Keratinocyte (primary cell): ENCODE measurements at regions not wholly inside any gene's neighbourhood (a gene's known extent, or its start where the extent isn't known, plus 50 kb on each side); places are given as distances from the start of the nearest gene placed in this dataset.

Source experiments
- DNase-seq: peaks from one replicate; pipeline ENCODE4 v3.0.0-alpha.2; 2011; ENCODE audit warnings: low read depth, missing footprints, low spot score
- FAIRE-seq: peaks from 2 replicates; lab custom pipeline; 2011; peaks lifted over from hg19 to GRCh38; lab: Jason Lieb, UNC
- H2AFZ ChIP-seq: 2 replicates; pipeline ENCODE4 v1.6.0; 2012; ENCODE audit warnings: low read length, control low read depth, inconsistent platforms; ENCODE audit not compliant: control insufficient read depth
- H3K27ac ChIP-seq: 2 replicates; pipeline ENCODE4 v1.5.1; 2011; ENCODE audit warnings: low read length; ENCODE audit not compliant: control insufficient read depth, insufficient read depth
- H3K27me3 ChIP-seq: 3 replicates; pipeline ENCODE4 v1.6.0; 2011; ENCODE audit warnings: low read length; ENCODE audit not compliant: control insufficient read depth, insufficient read depth; ENCODE audit errors: extremely low read depth
- H3K36me3 ChIP-seq, 2 experiments: 2 replicates in 1 of 2; 3 replicates in 1 of 2; pipeline ENCODE4 v1.5.1; 2011; ENCODE audit warnings: low read length in 2 of 2, mild to moderate bottlenecking in 1 of 2; ENCODE audit not compliant: control insufficient read depth in 2 of 2, insufficient read depth in 2 of 2; ENCODE audit errors: extremely low read depth in 1 of 2
- H3K4me1 ChIP-seq: 3 replicates; pipeline ENCODE4 v1.5.1; 2011; ENCODE audit warnings: low read length; ENCODE audit not compliant: control insufficient read depth, insufficient read depth; ENCODE audit errors: extremely low read depth
- H3K4me2 ChIP-seq: 3 replicates; pipeline ENCODE4 v1.6.0; 2011; ENCODE audit warnings: low read depth, low read length; ENCODE audit not compliant: control insufficient read depth, insufficient read depth; ENCODE audit errors: extremely low read depth
- H3K4me3 ChIP-seq, 3 experiments: fragments of 200-600 bp in 1 of 3; sonication (generic) in 1 of 3; 2 replicates in 2 of 3; 3 replicates in 1 of 3; pipeline ENCODE4 v1.5.1; 2011 to 2016; ENCODE audit warnings: low read length in 3 of 3, mild to moderate bottlenecking in 3 of 3, control low read depth in 2 of 3, inconsistent platforms in 1 of 3, low read depth in 1 of 3, mixed read lengths in 1 of 3, mixed run types in 1 of 3, moderate library complexity in 1 of 3; ENCODE audit not compliant: control insufficient read depth in 2 of 3, insufficient read depth in 2 of 3; ENCODE audit errors: extremely low read depth in 1 of 3
- H3K79me2 ChIP-seq: 2 replicates; pipeline ENCODE4 v1.6.0; 2012; ENCODE audit warnings: low read length; ENCODE audit not compliant: control insufficient read depth, insufficient read depth
- H3K9ac ChIP-seq: 3 replicates; pipeline ENCODE4 v1.6.0; 2011; ENCODE audit warnings: low read length; ENCODE audit not compliant: control insufficient read depth, insufficient read depth; ENCODE audit errors: extremely low read depth
- H3K9me1 ChIP-seq: 3 replicates; pipeline ENCODE4 v1.6.0; 2011; ENCODE audit warnings: low read length; ENCODE audit not compliant: control insufficient read depth, insufficient read depth; ENCODE audit errors: extremely low read depth
- H3K9me3 ChIP-seq: 2 replicates; pipeline ENCODE4 v1.5.1; 2012; ENCODE audit warnings: low read depth, low read length; ENCODE audit not compliant: control insufficient read depth
- H4K20me1 ChIP-seq: 3 replicates; pipeline ENCODE4 v1.6.0; 2011; ENCODE audit warnings: low read length; ENCODE audit not compliant: control insufficient read depth, insufficient read depth; ENCODE audit errors: extremely low read depth
- EZH2 ChIP-seq: IDR thresholded peaks from one replicate; pipeline ENCODE4 v1.6.1; 2012; ENCODE audit warnings: inconsistent platforms, mild to moderate bottlenecking, low read length, moderate library complexity
- dilution Hi-C: fragments of 300-500 bp; cut with MboI; formaldehyde crosslinking; loops from one replicate; pipeline ENCODE4 v1.7.0; 2020; ENCODE audit warnings: low sequenced_read_pairs; ENCODE audit not compliant: extremely low pct_ligation_motif_present
- TF ChIP-seq, protein P1 (sequence below), 3 experiments: IDR thresholded peaks in 1 of 3; conservative IDR thresholded peaks in 1 of 3; optimal IDR thresholded peaks in 1 of 3; 2 replicates in 2 of 3; 3 replicates in 1 of 3; pipeline versions ENCODE3 to v1.5.1; 2011; ENCODE audit warnings: low read length in 3 of 3, mild to moderate bottlenecking in 3 of 3, moderate library complexity in 2 of 3, control low read depth in 1 of 3, inconsistent platforms in 1 of 3; ENCODE audit not compliant: insufficient read depth in 2 of 3; ENCODE audit errors: extremely low read depth in 1 of 3

DNA sequence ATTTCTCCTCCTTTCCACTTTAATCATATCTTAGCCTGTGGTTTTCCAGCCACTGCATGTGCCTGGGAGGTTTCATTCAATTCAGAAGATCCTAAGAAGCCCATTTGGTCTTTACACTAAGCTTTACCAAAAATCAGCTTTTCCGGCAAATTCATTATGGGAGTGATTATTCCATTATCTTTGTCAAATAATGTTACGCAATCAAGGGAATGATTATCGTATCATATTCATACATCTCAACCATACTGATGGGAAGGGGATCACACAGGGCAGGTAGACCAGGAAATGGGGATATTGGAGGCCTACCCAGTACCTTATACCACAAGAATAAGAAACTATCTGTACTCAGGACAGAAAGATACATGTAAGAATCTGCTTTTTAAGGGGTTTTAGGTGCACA is 440.5 kb downstream of the GPATCH2 start:
- H3K9ac ChIP-seq: no peak overlapping the region
- H3K9me1 ChIP-seq: no peaks in the 10 kb centered on the region
- no peak overlapping the region for H2AFZ ChIP-seq
- no peak overlapping the region for H3K27ac ChIP-seq
- no peak for DNase-seq
- no peaks in the 10 kb centered on the region for H3K27me3 ChIP-seq
- dilution Hi-C loops: no loop called here
- no peaks in the 10 kb centered on the region for H3K79me2 ChIP-seq
- H4K20me1 ChIP-seq: no peaks in the 10 kb centered on the region
- H3K4me3 ChIP-seq: no peak overlapping the region
- TF ChIP-seq EZH2: no peak
- TF ChIP-seq, protein P1, sequence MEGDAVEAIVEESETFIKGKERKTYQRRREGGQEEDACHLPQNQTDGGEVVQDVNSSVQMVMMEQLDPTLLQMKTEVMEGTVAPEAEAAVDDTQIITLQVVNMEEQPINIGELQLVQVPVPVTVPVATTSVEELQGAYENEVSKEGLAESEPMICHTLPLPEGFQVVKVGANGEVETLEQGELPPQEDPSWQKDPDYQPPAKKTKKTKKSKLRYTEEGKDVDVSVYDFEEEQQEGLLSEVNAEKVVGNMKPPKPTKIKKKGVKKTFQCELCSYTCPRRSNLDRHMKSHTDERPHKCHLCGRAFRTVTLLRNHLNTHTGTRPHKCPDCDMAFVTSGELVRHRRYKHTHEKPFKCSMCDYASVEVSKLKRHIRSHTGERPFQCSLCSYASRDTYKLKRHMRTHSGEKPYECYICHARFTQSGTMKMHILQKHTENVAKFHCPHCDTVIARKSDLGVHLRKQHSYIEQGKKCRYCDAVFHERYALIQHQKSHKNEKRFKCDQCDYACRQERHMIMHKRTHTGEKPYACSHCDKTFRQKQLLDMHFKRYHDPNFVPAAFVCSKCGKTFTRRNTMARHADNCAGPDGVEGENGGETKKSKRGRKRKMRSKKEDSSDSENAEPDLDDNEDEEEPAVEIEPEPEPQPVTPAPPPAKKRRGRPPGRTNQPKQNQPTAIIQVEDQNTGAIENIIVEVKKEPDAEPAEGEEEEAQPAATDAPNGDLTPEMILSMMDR (optimal IDR thresholded peaks at IDR 0.05 in 1 of 3, IDR thresholded peaks at IDR 0.05 in 1 of 3, conservative IDR thresholded peaks at IDR 0.05 in 1 of 3; ENCODE audit: extremely low read depth in 1 of 3, insufficient read depth in 2 of 3, low read length in 3 of 3): no peak
- no peak for FAIRE-seq
- H3K4me1 ChIP-seq: no peaks in the 10 kb centered on the region
- peaks cover 2% of the 10 kb centered on the region for H3K9me3 ChIP-seq
- no peak overlapping the region for H3K4me2 ChIP-seq
- no peaks in the 10 kb centered on the region for H3K36me3 ChIP-seq

DNA sequence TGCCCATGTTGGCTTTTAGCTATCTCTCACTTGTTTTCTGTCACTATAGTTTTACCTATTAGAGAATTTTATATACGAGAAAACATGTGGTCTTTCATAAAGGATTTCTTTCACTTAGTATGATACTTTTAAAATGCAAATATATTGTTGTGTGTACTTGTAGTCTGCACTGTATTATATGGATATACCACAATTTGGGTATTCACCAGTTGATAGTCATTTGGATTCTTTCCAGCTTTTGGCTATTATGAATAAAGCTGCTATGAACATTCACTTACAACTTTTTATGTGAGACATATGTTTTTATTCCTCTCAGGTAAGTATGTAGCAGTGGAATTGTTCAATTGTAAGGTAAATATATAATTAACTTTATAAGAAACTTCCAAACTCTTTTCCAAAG is 441.5 kb downstream of the GPATCH2 start:
- Histone ChIP-seq H3K9ac (no peak overlapping the region), H3K4me3 (no peak overlapping the region), H3K27ac (no peak overlapping the region), H3K4me2 (no peak overlapping the region), H2AFZ (no peak overlapping the region), H3K36me3 (no peaks in the 10 kb centered on the region), H3K9me3 (peaks cover 2% of the 10 kb centered on the region), H3K9me1 (no peaks in the 10 kb centered on the region), H3K4me1 (no peaks in the 10 kb centered on the region), H3K79me2 (no peaks in the 10 kb centered on the region), H3K27me3 (no peaks in the 10 kb centered on the region), H4K20me1 (no peaks in the 10 kb centered on the region)
- dilution Hi-C loops: no loop called here
- FAIRE-seq: no peak
- TF ChIP-seq EZH2: no peak
- TF ChIP-seq, protein P1 (optimal IDR thresholded peaks at IDR 0.05 in 1 of 3, IDR thresholded peaks at IDR 0.05 in 1 of 3, conservative IDR thresholded peaks at IDR 0.05 in 1 of 3; ENCODE audit: extremely low read depth in 1 of 3, insufficient read depth in 2 of 3, low read length in 3 of 3): no peak
- DNase-seq: no peak
